ENCODE measurements at regions not wholly inside any gene's neighbourhood (a gene's known extent, or its start where the extent isn't known, plus 50 kb on each side); places are given as distances from the start of the nearest gene placed in this dataset.

- TF ChIP-seq RAD21 (IDR thresholded peaks at IDR 0.05; ENCODE audit: low read depth) (no peak), ZBTB7A (IDR thresholded peaks at IDR 0.05; ENCODE audit: low read depth) (no peak), TEAD4 (IDR thresholded peaks at IDR 0.05) (no peak), YY1 (IDR thresholded peaks at IDR 0.05; ENCODE audit: low read depth) (no peak), MAX (IDR thresholded peaks at IDR 0.05) (no peak), USF1 (IDR thresholded peaks at IDR 0.05) (no peak), EGR1 (IDR thresholded peaks at IDR 0.05) (no peak), TAF1 (IDR thresholded peaks at IDR 0.05; ENCODE audit: low read depth) (no peak), CEBPB (IDR thresholded peaks at IDR 0.05) (no peak), REST (IDR thresholded peaks at IDR 0.05; ENCODE audit: low read depth) (no peak), CREB1 (IDR thresholded peaks at IDR 0.05; ENCODE audit: low read depth) (no peak), FOXM1 (IDR thresholded peaks at IDR 0.05; ENCODE audit: borderline replicate concordance, low read depth) (no peak), EP300 (IDR thresholded peaks at IDR 0.05; ENCODE audit: borderline replicate concordance) (no peak), TCF12 (IDR thresholded peaks at IDR 0.05; ENCODE audit: low read depth) (no peak), NFIC (IDR thresholded peaks at IDR 0.05) (no peak)
These were observed 70.8 kb upstream of the STARD4 start for GRCh38 chr5:111582993-111583601.

- TF ChIP-seq TEAD4 (IDR thresholded peaks at IDR 0.05): no peak
- TF ChIP-seq CEBPB (IDR thresholded peaks at IDR 0.05): no peak
- no peak for TF ChIP-seq RAD21 (IDR thresholded peaks at IDR 0.05; ENCODE audit: low read depth)
These were observed 70.1 kb upstream of the STARD4 start for GRCh38 chr5:111582451-111582850.

GRCh38 chr5:111580956-111581355 lies 68.6 kb upstream of the STARD4 start:
- no peak for TF ChIP-seq TEAD4 (IDR thresholded peaks at IDR 0.05)
- TF ChIP-seq MAX (IDR thresholded peaks at IDR 0.05): no peak
- TF ChIP-seq NFIC (IDR thresholded peaks at IDR 0.05): no peak
- TF ChIP-seq TAF1 (IDR thresholded peaks at IDR 0.05; ENCODE audit: low read depth): no peak
- no peak for TF ChIP-seq RAD21 (IDR thresholded peaks at IDR 0.05; ENCODE audit: low read depth)
- TF ChIP-seq FOXM1 (IDR thresholded peaks at IDR 0.05; ENCODE audit: borderline replicate concordance, low read depth): no peak
- TF ChIP-seq REST (IDR thresholded peaks at IDR 0.05; ENCODE audit: low read depth): no peak
- no peak for TF ChIP-seq CREB1 (IDR thresholded peaks at IDR 0.05; ENCODE audit: low read depth)
- TF ChIP-seq ZBTB7A (IDR thresholded peaks at IDR 0.05; ENCODE audit: low read depth): no peak
- TF ChIP-seq CEBPB (IDR thresholded peaks at IDR 0.05): no peak

GRCh38 chr5:111574311-111574710 lies 62.0 kb upstream of the STARD4 start:
- TF ChIP-seq USF1 (IDR thresholded peaks at IDR 0.05) (no peak), MAX (IDR thresholded peaks at IDR 0.05) (no peak), TCF12 (IDR thresholded peaks at IDR 0.05; ENCODE audit: low read depth) (no peak), TAF1 (IDR thresholded peaks at IDR 0.05; ENCODE audit: low read depth) (no peak), EP300 (IDR thresholded peaks at IDR 0.05; ENCODE audit: borderline replicate concordance) (no peak), FOXM1 (IDR thresholded peaks at IDR 0.05; ENCODE audit: borderline replicate concordance, low read depth) (no peak), YY1 (IDR thresholded peaks at IDR 0.05; ENCODE audit: low read depth) (no peak), EGR1 (IDR thresholded peaks at IDR 0.05) (no peak), NFIC (IDR thresholded peaks at IDR 0.05) (no peak), CREB1 (IDR thresholded peaks at IDR 0.05; ENCODE audit: low read depth) (no peak), ZBTB7A (IDR thresholded peaks at IDR 0.05; ENCODE audit: low read depth) (no peak), REST (IDR thresholded peaks at IDR 0.05; ENCODE audit: low read depth) (no peak), RAD21 (IDR thresholded peaks at IDR 0.05; ENCODE audit: low read depth) (no peak), TEAD4 (IDR thresholded peaks at IDR 0.05) (no peak), CEBPB (IDR thresholded peaks at IDR 0.05) (no peak)

Measured in Ishikawa (cell line).